ENCODE measurements at regions not wholly inside any gene's neighbourhood (a gene's known extent, or its start where the extent isn't known, plus 50 kb on each side); places are given as distances from the start of the nearest gene placed in this dataset.

DNA sequence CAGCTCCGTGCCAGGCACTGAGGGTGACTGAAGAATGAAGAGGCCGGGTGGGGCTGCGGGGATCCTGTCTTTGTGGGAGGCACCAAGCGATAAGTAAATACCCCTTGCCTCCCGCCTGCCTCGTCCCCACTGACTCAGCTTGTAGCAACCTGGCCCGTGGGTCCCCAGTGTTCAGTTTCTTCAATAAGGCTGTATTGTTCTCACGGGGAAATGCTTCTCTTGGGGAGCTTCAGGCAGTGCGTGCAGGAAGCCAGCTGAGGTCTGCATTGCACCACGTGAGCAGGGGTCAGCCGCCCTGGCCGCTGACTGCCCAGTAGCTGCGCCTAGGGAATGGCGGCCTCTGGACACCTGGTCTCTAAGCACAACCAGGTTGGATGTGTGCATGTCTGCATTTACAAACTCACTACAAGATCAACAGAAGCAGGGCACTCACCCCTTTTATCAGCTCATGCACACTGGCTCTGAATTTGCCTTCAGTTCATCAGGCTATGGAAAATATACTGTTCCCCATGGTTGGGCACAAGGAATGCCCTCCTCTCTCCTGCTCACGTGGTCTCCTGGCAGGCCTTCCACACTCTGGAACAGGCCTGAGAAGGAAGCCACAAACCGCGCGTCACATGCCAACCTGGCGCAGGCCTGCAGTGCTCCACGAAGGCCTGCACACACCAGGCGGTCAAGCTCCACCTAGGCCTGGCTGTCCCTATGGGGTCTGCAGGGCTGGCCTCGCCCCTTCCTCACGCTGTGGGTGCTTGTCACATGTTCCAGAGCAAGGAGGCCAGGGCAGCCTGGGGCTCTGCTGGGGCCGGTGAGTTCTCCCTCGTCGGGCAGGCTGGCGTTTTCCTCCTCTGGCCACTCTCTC lies 135.7 kb upstream of the RNF32 start:
- TF ChIP-seq POLR2A (IDR thresholded peaks at IDR 0.05; ENCODE audit: low read depth, low read length) (no peak), POU2F2 (IDR thresholded peaks at IDR 0.05; ENCODE audit: low read depth, low read length) (no peak), SPI1 (IDR thresholded peaks at IDR 0.05; ENCODE audit: low read depth, low read length) (no peak), POLR2AphosphoS5 (IDR thresholded peaks at IDR 0.05; ENCODE audit: low read depth, low read length) (no peak)
